WI38 (cell line): ENCODE measurements at regions not wholly inside any gene's neighbourhood (a gene's known extent, or its start where the extent isn't known, plus 50 kb on each side); places are given as distances from the start of the nearest gene placed in this dataset.

ENCODE experiments used
- H3K4me3 ChIP-seq: 2 replicates; pipeline ENCODE4 v1.5.1; 2011; ENCODE audit warnings: low read depth, mild to moderate bottlenecking, control low read depth, low read length
- TF ChIP-seq, protein P1 (sequence below): IDR thresholded peaks from 2 replicates; pipeline ENCODE4 v1.5.1; 2012; ENCODE audit warnings: low read depth, mild to moderate bottlenecking, control low read depth, low read length

GRCh38 chr17:33987162-33987561 lies 267.9 kb upstream of the CCL2 start:
- no peak overlapping the region for H3K4me3 ChIP-seq
- TF ChIP-seq, protein P1, sequence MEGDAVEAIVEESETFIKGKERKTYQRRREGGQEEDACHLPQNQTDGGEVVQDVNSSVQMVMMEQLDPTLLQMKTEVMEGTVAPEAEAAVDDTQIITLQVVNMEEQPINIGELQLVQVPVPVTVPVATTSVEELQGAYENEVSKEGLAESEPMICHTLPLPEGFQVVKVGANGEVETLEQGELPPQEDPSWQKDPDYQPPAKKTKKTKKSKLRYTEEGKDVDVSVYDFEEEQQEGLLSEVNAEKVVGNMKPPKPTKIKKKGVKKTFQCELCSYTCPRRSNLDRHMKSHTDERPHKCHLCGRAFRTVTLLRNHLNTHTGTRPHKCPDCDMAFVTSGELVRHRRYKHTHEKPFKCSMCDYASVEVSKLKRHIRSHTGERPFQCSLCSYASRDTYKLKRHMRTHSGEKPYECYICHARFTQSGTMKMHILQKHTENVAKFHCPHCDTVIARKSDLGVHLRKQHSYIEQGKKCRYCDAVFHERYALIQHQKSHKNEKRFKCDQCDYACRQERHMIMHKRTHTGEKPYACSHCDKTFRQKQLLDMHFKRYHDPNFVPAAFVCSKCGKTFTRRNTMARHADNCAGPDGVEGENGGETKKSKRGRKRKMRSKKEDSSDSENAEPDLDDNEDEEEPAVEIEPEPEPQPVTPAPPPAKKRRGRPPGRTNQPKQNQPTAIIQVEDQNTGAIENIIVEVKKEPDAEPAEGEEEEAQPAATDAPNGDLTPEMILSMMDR = no peak

DNA sequence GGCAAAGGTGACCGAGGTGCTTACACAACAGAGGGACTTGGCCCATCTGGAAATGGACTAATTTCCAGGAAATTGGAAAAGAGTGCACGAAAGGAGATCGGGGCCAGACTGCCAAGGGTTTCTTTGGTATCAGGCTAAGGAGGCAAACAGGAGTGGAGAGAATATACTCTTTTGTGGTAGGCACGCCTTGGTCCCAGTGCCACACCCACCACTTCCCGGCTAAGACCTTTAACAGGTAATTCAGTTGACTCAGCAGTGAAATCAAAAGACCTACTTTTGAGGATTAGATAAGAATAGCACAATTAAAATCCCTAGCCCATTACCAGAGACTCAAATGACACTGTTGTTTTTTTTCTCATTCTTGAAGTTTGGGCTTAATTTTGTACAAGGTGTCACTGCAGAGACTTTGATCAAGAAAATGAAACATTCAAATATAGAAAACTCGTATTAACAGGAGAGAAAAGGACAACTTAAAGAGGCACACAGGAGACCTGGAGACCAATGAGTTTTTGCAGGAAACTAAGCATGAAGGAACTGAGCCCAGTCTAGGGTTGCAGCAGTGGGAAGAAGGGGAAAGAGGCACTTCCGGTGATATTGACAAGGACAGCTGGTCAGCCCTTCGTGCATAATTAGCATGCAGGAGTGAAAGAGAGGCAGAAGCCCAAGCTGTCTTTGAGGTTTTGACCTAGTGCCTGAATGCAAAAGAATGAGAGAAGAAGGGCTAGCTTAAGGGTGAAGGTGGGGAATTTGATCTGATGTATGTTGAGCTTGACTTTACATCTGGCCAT lies 265.5 kb upstream of the CCL2 start:
- H3K4me3 ChIP-seq = no peak overlapping the region
- TF ChIP-seq, protein P1 = no peak

GRCh38 chr17:33990943-33991706 lies 264.0 kb upstream of the CCL2 start:
- TF ChIP-seq, protein P1 = no peak
- no peak overlapping the region for H3K4me3 ChIP-seq

DNA sequence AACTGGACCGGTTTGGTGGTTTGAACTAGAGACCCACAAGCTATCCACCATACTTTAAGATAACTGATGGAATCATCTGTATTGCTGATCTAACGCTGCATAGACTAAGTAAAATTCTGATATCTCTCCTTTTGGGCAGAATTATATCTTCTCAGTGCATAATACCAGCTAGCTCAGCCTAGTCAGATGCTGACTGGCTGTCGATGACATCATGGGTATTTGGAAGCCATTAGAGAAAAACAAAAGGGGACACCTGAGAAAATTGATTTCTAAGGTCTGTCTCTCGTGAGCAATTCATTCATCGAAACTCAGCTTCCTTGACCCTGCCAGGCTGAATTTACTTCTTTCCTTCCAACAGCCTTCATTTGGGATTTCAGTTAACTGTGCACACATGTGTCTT lies 263.0 kb upstream of the CCL2 start:
- TF ChIP-seq, protein P1 = no peak
- H3K4me3 ChIP-seq = no peak overlapping the region

- TF ChIP-seq, protein P1 = no peak
- no peak overlapping the region for H3K4me3 ChIP-seq
Observed at GRCh38 chr17:34000639-34001038, 254.4 kb upstream of the CCL2 start.

- TF ChIP-seq, protein P1 = no peak
- H3K4me3 ChIP-seq = no peak overlapping the region
Observed at GRCh38 chr17:34001246-34001645, 253.8 kb upstream of the CCL2 start.

DNA sequence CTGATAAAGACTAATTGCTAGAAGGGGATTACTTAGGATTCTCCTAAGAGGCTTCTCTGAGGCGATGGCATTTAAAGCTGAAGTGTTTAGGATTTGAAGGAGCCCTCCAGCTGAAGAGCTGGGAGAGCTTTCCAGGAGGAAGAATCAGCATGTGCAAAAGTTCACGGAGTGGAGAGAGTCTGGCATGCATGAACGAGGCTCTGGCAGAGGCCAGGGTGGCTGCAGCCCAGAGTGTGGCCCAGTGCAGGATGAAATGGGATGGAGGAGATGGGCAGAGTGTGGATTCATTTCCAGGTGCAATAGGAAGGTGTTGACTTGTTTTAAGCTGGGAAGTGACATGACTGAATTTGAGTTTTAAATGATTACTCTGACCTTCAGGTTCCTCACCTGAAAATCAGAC lies 249.0 kb upstream of the CCL2 start:
- TF ChIP-seq, protein P1 = no peak
- no peak overlapping the region for H3K4me3 ChIP-seq
